HUDEP-2 (cell line): ENCODE measurements at regions not wholly inside any gene's neighbourhood (a gene's known extent, or its start where the extent isn't known, plus 50 kb on each side); places are given as distances from the start of the nearest gene placed in this dataset.
"Not testable (repeated sequence)": the region's sequence is repeated elsewhere in the genome, so short reads cannot be mapped to it uniquely, and the experiment has no call there.

Experiments
- DNase-seq, 76 experiments: peaks; one replicate each; lab custom pipeline; 2025; ENCODE audit not compliant: unreplicated experiment in 76 of 76; lab: John Stamatoyannopoulos, UW

DNA sequence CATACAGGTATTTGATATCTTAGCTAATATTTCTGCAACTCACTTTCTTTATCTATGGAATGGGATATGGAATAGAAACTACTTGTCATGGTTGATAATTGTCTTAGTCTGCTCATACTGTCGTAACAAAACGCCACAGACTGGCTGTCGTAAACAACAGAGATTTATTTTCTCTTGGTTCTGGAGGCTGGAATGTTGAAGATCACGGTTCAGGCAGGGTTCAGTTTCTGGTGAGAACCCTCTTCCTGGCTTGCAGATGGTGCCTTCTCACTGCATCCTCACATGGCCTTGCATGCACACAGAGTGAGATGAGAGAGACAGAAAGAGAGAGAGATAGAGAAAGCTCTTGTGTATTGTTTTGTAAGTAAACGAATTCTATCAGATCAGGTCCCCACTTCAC, 332.7 kb upstream of the MAGI2 start:
- DNase-seq = no peak

DNA sequence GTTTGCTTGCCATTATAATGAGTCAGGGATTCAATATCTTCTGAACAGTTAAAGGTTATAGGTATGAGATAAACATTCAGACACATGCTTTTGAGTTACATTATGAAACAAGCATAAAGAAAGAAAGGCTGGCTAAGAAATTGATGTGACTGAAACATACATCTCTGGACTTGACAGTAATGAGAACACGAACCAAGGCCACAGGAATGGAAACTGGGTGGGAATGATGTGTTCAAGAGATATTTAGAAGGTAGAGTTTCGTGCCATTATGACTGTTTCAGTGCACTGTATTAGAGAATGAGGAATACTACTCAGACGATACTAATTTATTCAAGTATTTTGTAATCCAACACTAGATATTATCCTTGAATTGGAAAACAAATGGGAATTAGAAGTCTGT, 332.1 kb upstream of the MAGI2 start:
- no peak for DNase-seq

DNA sequence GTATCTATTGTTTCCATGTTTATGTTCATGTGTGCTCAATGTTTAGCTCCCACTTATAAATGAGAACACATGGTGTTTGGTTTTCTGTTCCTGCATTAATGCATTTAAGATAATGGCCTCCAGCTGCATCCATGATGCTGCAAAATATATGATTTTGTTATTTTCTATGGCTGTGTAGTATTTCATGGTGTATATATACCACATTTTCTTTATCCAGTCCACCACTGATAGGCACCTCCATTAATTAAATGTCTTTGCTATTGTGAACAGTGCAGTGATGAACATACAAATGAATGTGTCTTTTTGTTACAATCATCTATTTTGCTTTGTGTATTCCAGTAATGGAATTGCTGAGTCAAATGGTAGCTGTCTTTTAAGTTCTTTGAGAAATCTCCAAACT, 329.4 kb upstream of the MAGI2 start:
- no peak for DNase-seq

DNA sequence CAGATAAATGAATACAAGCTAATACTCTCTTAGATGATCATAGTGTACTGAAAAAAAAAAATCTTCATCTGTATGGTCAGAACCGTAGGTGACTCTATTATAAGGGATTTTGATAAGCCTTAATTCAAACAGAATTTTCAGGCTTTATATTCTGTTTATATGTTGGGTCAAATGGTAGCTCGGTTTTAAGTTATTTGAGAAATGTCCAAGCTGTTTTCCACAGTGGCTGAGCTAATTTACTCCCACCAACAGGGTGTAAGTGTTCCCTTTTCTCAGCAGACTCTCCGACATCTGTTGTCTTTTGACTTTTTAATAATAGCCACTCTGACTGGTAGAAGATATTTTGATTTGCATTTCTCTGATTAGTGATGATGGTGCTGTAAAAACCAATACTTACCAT, 328.8 kb upstream of the MAGI2 start:
- DNase-seq = no peak

DNA sequence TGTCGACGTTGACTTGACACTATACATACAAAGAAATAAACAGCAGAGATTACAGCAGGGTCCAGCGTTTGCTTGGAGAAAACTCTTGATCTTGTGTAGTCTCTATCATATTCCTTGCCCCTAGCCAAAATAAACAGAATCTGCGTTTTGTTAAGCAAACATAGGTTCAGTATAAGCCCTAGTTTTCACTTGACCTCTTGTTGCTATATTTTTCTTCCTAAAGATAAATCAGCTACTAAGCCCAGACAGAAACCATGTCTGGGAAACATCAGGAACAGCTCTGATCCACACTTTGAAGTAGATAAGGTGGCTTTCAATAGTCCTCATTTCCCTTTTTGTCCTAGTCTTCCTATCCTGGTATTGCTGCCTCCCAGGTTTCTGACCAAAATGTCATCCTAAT, 328.2 kb upstream of the MAGI2 start:
- no peak for DNase-seq

DNA sequence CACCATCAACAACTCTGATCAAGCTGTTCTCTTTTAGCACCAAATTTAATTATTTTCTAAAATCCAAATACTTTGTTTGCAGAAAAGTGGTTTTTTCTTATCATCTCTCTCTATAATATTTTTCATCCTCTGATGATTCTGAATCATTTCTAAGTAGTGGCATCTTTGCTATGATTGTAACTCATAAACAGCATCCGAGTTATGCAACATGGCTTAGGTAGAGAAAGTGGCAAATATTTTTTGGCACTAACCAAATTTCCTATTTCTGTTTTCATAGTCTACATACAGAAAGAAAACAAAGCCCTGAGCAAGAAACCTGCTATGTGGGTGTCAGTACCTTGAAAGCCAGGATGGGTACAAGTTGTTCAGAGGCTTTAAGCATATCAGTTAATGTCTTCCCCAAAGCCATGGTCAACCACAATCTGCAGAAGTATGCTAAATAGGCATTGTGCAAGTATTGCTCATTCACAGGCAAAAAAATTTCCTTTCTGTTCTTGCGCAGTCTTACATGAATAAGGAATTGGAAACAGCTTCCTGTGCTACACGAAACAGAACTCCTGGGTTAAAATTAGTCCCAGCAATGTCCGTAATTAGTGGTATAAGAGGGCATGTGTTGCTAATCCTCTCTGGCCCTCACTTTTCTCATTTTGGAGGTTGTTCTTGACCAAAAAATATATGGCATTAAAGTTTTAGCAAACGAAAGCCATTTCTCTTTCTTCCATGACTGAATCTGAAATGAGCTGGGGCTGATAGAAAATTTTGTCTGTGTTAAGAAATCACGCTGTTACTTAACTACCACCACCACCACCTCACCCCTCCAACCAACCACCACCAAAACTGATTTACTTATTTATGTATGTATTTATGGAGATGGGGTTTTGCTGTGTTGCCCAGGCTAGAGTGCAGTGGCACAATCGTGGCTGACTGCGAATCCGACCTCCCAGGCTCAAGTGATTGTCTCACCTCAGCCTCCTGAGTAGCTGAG, 325.6 kb upstream of the MAGI2 start:
- DNase-seq = no peak

DNA sequence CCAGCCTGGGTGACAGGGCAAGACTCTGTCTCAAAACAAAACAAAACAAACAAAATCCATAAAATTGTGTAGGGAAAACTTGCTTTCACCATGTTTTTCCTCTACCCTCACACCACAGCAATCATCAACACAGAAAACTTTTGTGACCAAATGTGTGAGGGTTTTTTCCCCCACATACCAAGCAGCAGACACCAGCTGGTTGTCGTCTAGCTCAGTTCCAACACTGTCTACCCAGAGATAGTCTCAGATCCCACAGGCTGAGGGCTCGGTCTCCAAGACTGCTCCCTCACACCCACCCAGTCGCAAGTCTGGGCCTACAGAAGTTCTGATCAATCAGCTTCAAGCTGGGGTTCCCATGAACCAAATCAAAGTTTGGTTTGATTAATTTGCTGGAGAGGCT, 322.4 kb upstream of the MAGI2 start:
- no peak for DNase-seq

DNA sequence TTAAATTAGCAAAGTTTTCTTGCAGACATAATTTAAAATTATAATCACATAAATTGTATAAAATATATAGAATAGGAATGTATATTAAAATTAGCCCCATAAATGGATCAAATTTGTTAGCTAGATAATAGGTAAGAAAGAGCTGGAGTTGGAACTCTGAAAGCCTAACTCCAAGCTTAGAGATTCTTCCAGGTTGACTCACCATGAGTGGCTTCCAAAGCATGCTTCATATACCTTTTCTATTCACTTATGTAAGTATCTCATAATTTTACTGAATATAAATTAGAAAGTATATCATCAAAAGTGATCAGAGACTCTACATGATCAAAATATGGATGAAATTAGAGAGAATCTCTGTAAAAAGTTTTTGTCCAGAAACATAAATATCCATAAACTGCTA, 320.7 kb upstream of the MAGI2 start:
- DNase-seq = no peak

DNA sequence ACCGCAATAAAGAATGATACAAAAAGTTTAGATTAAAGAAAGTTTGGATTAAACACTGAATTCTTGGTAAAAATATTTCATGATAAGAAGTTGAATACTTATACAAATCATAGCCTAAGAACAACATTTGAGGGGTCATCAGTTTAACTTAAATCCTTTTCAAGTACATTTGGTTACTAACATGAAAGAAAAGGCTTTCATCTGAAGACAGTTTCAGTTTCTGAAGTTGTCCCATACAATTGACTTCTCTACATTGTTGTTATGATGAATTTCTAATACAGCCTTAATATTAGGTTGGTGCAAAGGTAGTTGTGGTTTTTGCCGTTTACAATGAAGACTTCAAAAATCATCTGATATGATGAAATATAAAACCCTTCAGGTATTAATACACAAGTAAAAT, 317.5 kb upstream of the MAGI2 start:
- no peak for DNase-seq

DNA sequence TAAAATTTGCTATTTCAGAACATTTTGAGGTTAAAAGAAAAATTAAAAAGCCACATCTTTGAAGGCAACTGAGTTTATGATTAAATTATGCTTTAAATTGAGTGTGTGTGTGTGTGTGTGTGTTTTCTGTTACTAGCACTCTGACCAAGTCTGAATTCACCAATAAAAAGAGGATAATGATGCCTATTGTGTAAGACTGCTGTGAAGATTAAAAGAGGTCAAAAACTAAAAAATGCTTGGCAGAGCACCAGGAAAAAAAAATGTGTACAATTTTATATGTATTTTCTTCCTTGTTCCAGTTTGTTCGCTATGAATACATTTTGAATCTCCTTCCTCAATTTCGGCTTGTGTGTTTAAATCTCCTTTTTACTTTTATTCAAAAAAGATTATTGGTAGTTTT, 316.6 kb upstream of the MAGI2 start:
- no peak for DNase-seq

DNA sequence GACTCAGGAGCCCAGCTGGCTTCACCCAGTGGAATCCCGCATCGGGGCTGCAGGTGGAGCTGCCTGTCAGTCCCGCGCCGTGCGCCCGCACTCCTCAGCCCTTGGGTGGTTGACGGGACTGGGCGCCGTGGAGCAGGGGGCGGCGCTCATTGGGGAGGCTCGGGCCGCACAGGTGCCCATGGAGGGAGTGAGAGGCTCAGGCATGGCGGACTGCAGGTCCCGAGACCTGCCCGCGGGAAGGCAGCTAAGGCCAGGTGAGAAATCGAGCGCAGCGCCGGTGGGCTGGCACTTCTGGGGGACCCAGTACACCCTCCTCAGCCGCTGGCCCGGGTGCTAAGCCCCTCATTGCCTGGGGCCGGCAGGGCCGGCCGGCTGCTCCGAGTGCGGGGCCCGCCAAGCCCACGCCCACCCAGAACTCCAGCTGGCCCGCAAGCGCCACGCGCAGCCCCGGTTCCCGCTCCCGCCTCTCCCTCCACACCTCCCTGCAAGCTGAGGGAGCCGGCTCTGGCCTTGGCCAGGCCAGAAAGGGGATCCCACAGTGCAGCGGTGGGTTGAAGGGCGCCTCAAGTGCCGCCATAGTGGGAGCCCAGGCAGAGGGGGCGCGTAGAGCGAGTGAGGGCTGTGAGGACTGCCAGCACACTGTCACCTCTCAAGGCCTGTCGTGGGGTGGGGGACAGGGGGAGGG, 314.6 kb upstream of the MAGI2 start:
- not testable (repeated sequence) for DNase-seq

DNA sequence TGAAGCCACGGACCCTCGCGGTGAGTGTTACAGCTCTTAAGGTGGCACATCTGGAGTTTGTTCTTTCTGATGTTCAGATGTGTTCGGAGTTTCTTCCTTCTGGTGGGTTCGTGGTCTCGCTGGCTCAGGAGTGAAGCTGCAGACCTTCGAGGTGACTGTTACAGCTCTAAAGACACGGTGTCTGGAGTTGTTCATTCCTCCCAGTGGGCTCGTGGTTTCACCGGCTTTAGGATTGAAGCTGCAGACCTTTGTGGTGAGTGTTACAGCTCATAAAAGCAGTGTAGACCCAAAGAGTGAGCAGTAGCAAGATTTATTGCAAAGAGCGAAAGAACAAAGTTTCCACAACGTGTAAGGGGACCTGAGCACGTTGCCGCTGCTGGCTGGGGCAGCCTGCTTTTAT, 313.7 kb upstream of the MAGI2 start:
- DNase-seq = not testable (repeated sequence)

DNA sequence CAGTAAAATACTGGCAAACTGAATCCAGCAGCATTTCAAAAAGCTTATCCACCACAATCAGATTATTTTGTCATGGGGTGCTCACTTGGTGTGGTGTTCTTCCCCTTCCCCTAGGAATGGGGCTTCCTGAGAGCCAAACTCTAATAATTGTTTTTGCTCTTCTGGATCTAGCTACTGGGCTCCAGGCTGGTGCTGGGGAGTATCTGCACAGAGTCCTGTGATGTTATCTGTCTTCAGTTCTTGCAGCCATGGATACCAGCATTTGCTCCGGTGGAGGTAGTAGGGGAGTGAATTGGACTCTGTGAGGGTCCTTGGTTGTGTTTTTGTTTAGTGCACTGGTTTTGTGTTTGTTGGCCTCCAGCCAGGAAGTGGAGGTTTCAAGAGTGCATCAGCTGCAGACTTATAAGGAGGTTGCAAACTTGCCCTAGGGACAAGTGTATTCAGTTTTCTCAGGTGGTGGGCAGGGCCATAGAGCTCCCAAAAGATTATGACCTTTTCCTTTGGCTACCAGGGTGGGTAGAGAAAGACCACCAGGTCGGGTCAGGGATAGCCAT, 308.5 kb upstream of the MAGI2 start:
- DNase-seq = no peak

DNA sequence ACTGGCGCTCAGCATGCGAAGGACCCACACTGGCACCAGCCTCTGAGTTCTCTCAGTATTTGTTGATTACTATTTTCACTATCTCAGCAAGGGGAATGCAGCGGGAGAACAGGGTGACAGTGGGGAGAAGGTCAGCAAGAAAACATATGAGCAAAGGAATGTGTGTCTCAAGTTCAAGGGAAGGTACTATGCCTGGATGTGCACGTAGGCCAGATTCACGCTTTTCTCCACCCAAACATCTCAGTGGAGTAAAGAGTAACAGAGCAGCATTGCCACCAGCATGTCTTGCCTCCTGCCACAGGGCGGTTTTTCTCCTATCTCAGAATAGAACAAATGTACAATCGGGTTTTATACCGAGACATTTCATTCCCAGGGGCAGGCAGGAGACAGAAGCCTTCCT, 297.5 kb upstream of the MAGI2 start:
- DNase-seq = not testable (repeated sequence)

DNA sequence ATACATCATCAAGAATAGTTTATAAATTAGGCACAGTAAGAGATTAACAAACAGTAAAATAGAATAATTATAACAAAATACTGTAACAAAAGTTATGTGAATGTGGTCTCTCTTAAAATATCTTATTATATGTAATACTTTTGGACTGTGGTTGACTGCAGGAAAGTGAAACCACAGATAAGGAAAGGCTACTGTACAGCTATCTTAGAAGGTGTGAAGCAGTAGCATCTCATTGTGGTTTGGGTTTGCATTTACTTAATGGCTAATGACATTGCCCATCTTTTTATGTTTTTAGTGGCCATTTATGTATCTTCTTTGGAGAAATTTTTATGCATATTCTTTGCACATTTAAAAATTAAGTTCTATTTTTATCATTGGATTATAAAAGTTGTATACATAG, 296.4 kb upstream of the MAGI2 start:
- DNase-seq = no peak

DNA sequence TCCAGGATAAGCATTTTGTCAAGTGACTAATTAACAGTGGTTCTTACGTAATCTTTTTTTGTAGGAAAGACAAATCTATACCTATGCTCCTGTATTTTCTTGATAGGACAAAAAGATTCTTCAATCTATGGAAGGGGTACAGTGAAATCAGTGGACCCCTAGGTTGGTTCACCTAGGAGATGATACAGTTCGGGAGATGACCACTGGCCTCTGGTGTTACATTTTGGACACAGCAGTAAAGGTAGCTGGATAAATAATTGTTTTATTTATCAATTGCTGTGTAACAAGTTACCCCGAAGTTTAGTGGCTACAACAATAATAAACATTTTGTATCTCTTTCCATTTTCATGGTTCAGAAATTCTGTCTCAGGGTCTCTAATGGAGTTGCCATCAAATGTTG, 288.2 kb upstream of the MAGI2 start:
- DNase-seq = no peak

DNA sequence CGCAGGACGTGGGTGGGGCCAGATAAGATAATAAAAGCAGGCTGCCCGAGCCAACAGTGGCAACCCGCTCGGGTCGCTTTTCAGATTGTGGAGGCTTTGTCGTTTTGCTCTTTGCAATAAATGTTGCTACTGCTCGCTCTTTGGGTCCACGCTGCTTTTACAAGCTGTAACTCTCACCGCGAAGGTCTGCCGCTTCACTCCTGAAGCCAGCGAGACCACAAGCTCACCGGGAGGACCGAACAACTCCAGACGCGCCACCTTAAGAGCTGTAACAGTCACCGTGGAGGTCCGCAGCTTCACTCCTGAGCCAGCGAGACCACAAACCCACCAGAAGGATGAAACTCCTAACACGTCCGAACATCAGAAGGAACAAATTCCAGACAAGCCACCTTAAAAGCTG, 286.6 kb upstream of the MAGI2 start:
- DNase-seq = no peak

DNA sequence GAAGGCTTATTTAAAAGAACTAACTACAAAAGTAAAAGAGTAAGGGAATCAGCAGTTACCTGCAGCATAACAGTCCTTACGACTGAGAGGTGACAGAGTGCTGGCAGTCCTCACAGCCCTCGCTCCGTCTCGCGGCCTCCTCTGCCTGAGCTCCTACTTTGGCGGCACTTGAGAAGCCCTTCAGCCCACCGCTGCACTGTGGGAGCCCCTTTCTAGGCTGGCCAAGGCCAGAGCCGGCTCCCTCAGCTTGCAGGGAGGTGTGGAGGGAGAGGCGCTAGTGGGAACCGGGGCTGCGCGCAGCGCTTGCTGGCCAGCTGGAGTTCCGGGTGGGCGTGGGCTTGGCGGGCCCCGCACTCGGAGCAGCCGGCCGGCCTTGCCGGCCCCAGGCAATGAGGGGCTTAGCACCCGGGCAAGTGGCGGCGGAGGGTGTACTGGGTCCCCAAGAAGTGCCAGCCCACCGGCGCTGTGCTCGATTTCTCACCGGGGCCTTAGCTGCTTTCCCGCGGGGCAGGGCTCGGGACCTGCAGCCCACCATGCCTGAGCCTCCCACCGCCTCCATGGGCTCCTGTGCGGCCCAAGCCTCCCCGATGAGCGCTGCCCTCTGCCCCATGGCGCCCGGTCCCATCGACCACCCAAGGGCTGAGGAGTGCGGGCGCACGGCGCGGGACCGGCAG, 285.7 kb upstream of the MAGI2 start:
- not testable (repeated sequence) for DNase-seq

DNA sequence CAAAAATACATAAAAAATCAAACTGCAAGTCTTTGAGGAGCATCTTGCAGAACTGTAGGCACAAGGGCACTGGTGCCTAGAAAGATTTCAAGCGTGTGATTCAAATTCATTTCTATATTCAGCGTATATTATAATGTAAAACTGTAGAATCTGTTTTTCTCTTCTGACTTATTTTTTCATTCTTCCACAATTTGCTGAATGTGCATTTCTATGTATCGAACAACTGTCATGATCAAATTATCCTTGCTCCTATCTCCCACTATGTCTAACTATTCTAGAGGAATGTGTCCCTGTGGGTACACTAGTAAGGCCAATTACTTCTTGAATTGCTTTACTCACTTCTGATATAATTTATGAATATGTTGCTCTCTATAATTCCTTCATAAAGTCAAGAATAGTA, 283.0 kb upstream of the MAGI2 start:
- no peak for DNase-seq

DNA sequence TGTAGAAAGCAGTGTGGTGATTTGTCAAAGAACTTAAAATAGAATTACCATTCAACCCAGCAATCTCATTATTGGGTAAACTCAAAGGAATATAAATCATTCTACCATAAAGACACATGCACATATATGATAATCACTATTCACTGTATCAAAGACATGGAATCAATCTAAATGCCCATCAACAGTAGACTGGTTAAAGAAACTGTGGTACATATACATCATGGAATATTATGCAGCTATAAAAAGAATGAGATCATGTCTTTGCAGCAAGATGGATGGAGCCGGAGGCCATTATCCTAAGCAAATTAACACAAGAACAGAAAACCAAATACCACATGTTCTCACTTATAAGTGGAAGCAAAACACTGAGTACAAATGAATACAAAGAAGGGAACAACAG, 281.5 kb upstream of the MAGI2 start:
- no peak for DNase-seq

DNA sequence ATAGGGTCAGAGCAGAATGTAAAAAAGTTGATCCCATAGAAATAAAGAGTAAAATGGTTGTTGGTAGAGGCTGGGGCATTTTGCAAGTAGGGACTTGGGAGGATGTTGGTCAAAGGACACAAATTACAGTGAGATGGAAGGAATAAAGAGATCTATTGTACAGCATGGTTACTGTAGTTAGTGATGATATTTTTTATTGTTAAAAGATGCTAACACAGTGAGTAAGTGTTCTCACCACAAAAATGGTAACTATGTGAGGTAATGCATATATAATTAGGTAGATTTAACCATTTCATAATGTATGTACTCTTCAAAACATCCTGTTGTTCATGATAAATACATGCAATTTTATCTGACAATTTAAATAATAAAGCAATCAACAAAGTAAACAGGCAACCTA, 280.7 kb upstream of the MAGI2 start:
- DNase-seq = no peak
